ENCODE measurements at regions not wholly inside any gene's neighbourhood (a gene's known extent, or its start where the extent isn't known, plus 50 kb on each side); places are given as distances from the start of the nearest gene placed in this dataset.

DNA sequence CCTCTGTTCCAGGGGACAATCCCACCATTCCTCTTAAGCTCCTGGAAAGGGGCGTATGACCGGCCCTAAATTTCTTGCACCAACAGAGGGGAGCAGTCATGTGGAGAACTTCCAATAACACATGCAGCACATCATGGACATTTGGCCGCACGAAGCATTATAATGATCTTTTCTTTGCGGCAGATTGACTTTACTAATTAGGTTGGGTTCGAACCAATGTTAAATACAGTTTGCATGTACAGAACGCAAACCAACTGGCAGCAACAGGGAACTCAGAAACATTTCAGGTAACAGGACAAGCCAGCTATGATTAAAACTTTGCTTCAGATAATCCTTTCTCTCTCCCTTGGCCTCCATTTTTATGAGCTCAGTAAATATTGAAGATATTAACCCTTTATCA is 100.8 kb upstream of the ADPGK start:
- no peak for TF ChIP-seq POLR2A (IDR thresholded peaks at IDR 0.05; ENCODE audit: low read length)
- TF ChIP-seq GATA1 (IDR thresholded peaks at IDR 0.05; ENCODE audit: low read depth, low read length) = no peak

Measured in erythroblast (primary cell).